GM12878 (cell line): ENCODE measurements at regions not wholly inside any gene's neighbourhood (a gene's known extent, or its start where the extent isn't known, plus 50 kb on each side); places are given as distances from the start of the nearest gene placed in this dataset.

Experiments
- CTCF ChIP-seq, 3 experiments: IDR thresholded peaks in 2 of 3; conservative IDR thresholded peaks in 1 of 3; 2 replicates each; pipeline ENCODE4 v1.5.1; 2011; ENCODE audit warnings: low read depth in 3 of 3, low read length in 3 of 3, mild to moderate bottlenecking in 3 of 3, control low read depth in 2 of 3, moderate library complexity in 2 of 3, inconsistent platforms in 1 of 3, mixed read lengths in 1 of 3; ENCODE audit not compliant: control insufficient read depth in 2 of 3, insufficient read depth in 1 of 3; ENCODE audit errors: extremely low read depth in 1 of 3
- EP300 ChIP-seq, 2 experiments: fragments of 150-350 bp in 1 of 2; IDR thresholded peaks; 2 replicates each; pipeline ENCODE4 v1.6.1; 2011 to 2012; ENCODE audit warnings: low read depth in 2 of 2, low read length in 2 of 2, borderline replicate concordance in 1 of 2, improper control_type of control experiment in 1 of 2, inconsistent platforms in 1 of 2; ENCODE audit not compliant: control insufficient read depth in 1 of 2
- SMC3 ChIP-seq: IDR thresholded peaks from 2 replicates; pipeline ENCODE4 v1.6.1; 2011; ENCODE audit warnings: low read length, improper control_type of control experiment, borderline replicate concordance
- TBL1XR1 ChIP-seq: IDR thresholded peaks from 2 replicates; pipeline ENCODE4 v1.6.1; 2012; ENCODE audit warnings: low read depth, low read length, improper control_type of control experiment
- TF ChIP-seq, protein P1 (sequence below): IDR thresholded peaks from 2 replicates; pipeline ENCODE4 v1.6.1; 2011; ENCODE audit warnings: mild to moderate bottlenecking, low read depth, low read length, moderate library complexity; ENCODE audit not compliant: insufficient replicate concordance
- TF ChIP-seq, protein P2 (sequence below): IDR thresholded peaks from 2 replicates; pipeline ENCODE4 v1.6.1; 2012; ENCODE audit warnings: low read depth, low read length, improper control_type of control experiment
- TF ChIP-seq, protein P3 (sequence below): IDR thresholded peaks from 2 replicates; pipeline ENCODE4 v1.6.1; 2012; ENCODE audit warnings: mild to moderate bottlenecking, low read depth, low read length

- TF ChIP-seq, protein P1, sequence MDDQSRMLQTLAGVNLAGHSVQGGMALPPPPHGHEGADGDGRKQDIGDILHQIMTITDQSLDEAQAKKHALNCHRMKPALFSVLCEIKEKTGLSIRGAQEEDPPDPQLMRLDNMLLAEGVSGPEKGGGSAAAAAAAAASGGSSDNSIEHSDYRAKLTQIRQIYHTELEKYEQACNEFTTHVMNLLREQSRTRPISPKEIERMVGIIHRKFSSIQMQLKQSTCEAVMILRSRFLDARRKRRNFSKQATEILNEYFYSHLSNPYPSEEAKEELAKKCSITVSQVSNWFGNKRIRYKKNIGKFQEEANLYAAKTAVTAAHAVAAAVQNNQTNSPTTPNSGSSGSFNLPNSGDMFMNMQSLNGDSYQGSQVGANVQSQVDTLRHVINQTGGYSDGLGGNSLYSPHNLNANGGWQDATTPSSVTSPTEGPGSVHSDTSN, result no peak
- TF ChIP-seq, protein P2, sequence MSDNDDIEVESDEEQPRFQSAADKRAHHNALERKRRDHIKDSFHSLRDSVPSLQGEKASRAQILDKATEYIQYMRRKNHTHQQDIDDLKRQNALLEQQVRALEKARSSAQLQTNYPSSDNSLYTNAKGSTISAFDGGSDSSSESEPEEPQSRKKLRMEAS, result no peak
- TF ChIP-seq SMC3, result no peak
- TF ChIP-seq CTCF (IDR thresholded peaks at IDR 0.05 in 2 of 3, conservative IDR thresholded peaks at IDR 0.05 in 1 of 3; ENCODE audit: control insufficient read depth in 2 of 3, extremely low read depth in 1 of 3, insufficient read depth in 1 of 3, low read depth in 3 of 3, low read length in 3 of 3), result no peak
- TF ChIP-seq, protein P3, sequence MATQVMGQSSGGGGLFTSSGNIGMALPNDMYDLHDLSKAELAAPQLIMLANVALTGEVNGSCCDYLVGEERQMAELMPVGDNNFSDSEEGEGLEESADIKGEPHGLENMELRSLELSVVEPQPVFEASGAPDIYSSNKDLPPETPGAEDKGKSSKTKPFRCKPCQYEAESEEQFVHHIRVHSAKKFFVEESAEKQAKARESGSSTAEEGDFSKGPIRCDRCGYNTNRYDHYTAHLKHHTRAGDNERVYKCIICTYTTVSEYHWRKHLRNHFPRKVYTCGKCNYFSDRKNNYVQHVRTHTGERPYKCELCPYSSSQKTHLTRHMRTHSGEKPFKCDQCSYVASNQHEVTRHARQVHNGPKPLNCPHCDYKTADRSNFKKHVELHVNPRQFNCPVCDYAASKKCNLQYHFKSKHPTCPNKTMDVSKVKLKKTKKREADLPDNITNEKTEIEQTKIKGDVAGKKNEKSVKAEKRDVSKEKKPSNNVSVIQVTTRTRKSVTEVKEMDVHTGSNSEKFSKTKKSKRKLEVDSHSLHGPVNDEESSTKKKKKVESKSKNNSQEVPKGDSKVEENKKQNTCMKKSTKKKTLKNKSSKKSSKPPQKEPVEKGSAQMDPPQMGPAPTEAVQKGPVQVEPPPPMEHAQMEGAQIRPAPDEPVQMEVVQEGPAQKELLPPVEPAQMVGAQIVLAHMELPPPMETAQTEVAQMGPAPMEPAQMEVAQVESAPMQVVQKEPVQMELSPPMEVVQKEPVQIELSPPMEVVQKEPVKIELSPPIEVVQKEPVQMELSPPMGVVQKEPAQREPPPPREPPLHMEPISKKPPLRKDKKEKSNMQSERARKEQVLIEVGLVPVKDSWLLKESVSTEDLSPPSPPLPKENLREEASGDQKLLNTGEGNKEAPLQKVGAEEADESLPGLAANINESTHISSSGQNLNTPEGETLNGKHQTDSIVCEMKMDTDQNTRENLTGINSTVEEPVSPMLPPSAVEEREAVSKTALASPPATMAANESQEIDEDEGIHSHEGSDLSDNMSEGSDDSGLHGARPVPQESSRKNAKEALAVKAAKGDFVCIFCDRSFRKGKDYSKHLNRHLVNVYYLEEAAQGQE, result no peak
- TF ChIP-seq EP300 (IDR thresholded peaks at IDR 0.05; ENCODE audit: borderline replicate concordance in 1 of 2, control insufficient read depth in 1 of 2, low read depth in 2 of 2, low read length in 2 of 2), result no peak
- no peak for TF ChIP-seq TBL1XR1
Observed at GRCh38 chr2:219803294-219803693, 175.9 kb downstream of the SLC4A3 start.
